ENCODE measurements at regions not wholly inside any gene's neighbourhood (a gene's known extent, or its start where the extent isn't known, plus 50 kb on each side); places are given as distances from the start of the nearest gene placed in this dataset.

GRCh38 chr14:101134851-101135433 lies 231.4 kb upstream of the RTL1 start:
- TF ChIP-seq, protein P1, sequence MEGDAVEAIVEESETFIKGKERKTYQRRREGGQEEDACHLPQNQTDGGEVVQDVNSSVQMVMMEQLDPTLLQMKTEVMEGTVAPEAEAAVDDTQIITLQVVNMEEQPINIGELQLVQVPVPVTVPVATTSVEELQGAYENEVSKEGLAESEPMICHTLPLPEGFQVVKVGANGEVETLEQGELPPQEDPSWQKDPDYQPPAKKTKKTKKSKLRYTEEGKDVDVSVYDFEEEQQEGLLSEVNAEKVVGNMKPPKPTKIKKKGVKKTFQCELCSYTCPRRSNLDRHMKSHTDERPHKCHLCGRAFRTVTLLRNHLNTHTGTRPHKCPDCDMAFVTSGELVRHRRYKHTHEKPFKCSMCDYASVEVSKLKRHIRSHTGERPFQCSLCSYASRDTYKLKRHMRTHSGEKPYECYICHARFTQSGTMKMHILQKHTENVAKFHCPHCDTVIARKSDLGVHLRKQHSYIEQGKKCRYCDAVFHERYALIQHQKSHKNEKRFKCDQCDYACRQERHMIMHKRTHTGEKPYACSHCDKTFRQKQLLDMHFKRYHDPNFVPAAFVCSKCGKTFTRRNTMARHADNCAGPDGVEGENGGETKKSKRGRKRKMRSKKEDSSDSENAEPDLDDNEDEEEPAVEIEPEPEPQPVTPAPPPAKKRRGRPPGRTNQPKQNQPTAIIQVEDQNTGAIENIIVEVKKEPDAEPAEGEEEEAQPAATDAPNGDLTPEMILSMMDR (IDR thresholded peaks at IDR 0.05), result no peak
- TF ChIP-seq ZFX (IDR thresholded peaks at IDR 0.05; ENCODE audit: borderline replicate concordance), result no peak

All from 22Rv1 (cell line).